ENCODE measurements at regions not wholly inside any gene's neighbourhood (a gene's known extent, or its start where the extent isn't known, plus 50 kb on each side); places are given as distances from the start of the nearest gene placed in this dataset.

- H3K36me3 ChIP-seq (ENCODE audit: low read depth) = no peaks in the 10 kb centered on the region
- no peak for DNase-seq (ENCODE audit: low spot score)
- H3K4me1 ChIP-seq (ENCODE audit: insufficient read depth, poor library complexity, severe bottlenecking) = no peaks in the 10 kb centered on the region
- no peaks in the 10 kb centered on the region for H3K9me3 ChIP-seq (ENCODE audit: severe bottlenecking)
- no peak for ATAC-seq (ENCODE audit: low read depth)
- H3K4me3 ChIP-seq (ENCODE audit: severe bottlenecking) = no peak overlapping the region
- TF ChIP-seq, protein P1, sequence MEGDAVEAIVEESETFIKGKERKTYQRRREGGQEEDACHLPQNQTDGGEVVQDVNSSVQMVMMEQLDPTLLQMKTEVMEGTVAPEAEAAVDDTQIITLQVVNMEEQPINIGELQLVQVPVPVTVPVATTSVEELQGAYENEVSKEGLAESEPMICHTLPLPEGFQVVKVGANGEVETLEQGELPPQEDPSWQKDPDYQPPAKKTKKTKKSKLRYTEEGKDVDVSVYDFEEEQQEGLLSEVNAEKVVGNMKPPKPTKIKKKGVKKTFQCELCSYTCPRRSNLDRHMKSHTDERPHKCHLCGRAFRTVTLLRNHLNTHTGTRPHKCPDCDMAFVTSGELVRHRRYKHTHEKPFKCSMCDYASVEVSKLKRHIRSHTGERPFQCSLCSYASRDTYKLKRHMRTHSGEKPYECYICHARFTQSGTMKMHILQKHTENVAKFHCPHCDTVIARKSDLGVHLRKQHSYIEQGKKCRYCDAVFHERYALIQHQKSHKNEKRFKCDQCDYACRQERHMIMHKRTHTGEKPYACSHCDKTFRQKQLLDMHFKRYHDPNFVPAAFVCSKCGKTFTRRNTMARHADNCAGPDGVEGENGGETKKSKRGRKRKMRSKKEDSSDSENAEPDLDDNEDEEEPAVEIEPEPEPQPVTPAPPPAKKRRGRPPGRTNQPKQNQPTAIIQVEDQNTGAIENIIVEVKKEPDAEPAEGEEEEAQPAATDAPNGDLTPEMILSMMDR (IDR thresholded peaks at IDR 0.05; ENCODE audit: poor library complexity, severe bottlenecking) = no peak
- no peaks in the 10 kb centered on the region for H3K27me3 ChIP-seq (ENCODE audit: insufficient read depth, poor library complexity, severe bottlenecking)
- H3K27ac ChIP-seq (ENCODE audit: poor library complexity, severe bottlenecking) = no peak overlapping the region
Measured at GRCh38 chr13:40494946-40495620, 171.4 kb downstream of the FOXO1 start.

DNA sequence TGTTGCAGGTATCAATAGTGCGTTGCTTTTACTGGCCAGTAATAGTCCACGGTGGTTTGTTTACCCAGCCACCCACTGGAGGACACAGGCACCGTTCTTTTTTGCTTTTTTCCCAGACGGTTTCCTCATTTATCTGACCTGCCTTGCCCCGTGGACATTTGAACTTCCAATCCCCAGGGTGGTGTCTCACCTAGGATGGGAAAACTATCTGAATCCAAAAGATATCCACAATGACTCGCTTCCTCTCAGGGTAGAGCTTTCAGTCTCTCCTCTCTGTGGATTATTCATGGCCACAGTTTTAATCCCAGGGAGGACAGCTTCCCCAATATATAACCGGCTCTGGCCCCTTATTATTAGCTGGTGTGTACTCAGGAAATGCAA lies 170.8 kb downstream of the FOXO1 start:
- Histone ChIP-seq H3K27ac (ENCODE audit: poor library complexity, severe bottlenecking) (no peak overlapping the region), H3K27me3 (ENCODE audit: insufficient read depth, poor library complexity, severe bottlenecking) (no peaks in the 10 kb centered on the region), H3K9me3 (ENCODE audit: severe bottlenecking) (no peaks in the 10 kb centered on the region), H3K36me3 (ENCODE audit: low read depth) (no peaks in the 10 kb centered on the region), H3K4me3 (ENCODE audit: severe bottlenecking) (no peak overlapping the region), H3K4me1 (ENCODE audit: insufficient read depth, poor library complexity, severe bottlenecking) (no peaks in the 10 kb centered on the region)
- TF ChIP-seq, protein P1 (IDR thresholded peaks at IDR 0.05; ENCODE audit: poor library complexity, severe bottlenecking) = no peak
- ATAC-seq (ENCODE audit: low read depth) (no peak), DNase-seq (ENCODE audit: low spot score) (no peak)

- Histone ChIP-seq H3K27ac (ENCODE audit: poor library complexity, severe bottlenecking) (no peak overlapping the region), H3K4me1 (ENCODE audit: insufficient read depth, poor library complexity, severe bottlenecking) (no peaks in the 10 kb centered on the region), H3K9me3 (ENCODE audit: severe bottlenecking) (no peaks in the 10 kb centered on the region), H3K36me3 (ENCODE audit: low read depth) (no peaks in the 10 kb centered on the region), H3K4me3 (ENCODE audit: severe bottlenecking) (no peak overlapping the region), H3K27me3 (ENCODE audit: insufficient read depth, poor library complexity, severe bottlenecking) (no peaks in the 10 kb centered on the region)
- TF ChIP-seq, protein P1 (IDR thresholded peaks at IDR 0.05; ENCODE audit: poor library complexity, severe bottlenecking) = no peak
- ATAC-seq (ENCODE audit: low read depth) (no peak), DNase-seq (ENCODE audit: low spot score) (no peak)
Measured at GRCh38 chr13:40496035-40496810, 170.2 kb downstream of the FOXO1 start.

GRCh38 chr13:40498461-40498860 lies 168.0 kb downstream of the FOXO1 start:
- DNase-seq (ENCODE audit: low spot score) (no peak), ATAC-seq (ENCODE audit: low read depth) (no peak)
- Histone ChIP-seq H3K4me3 (ENCODE audit: severe bottlenecking) (no peak overlapping the region), H3K27ac (ENCODE audit: poor library complexity, severe bottlenecking) (no peak overlapping the region), H3K4me1 (ENCODE audit: insufficient read depth, poor library complexity, severe bottlenecking) (no peaks in the 10 kb centered on the region), H3K36me3 (ENCODE audit: low read depth) (no peaks in the 10 kb centered on the region), H3K9me3 (ENCODE audit: severe bottlenecking) (no peaks in the 10 kb centered on the region), H3K27me3 (ENCODE audit: insufficient read depth, poor library complexity, severe bottlenecking) (no peaks in the 10 kb centered on the region)
- TF ChIP-seq, protein P1 (IDR thresholded peaks at IDR 0.05; ENCODE audit: poor library complexity, severe bottlenecking) = no peak

- ATAC-seq (ENCODE audit: low read depth) (no peak), DNase-seq (ENCODE audit: low spot score) (no peak)
- TF ChIP-seq, protein P1 (IDR thresholded peaks at IDR 0.05; ENCODE audit: poor library complexity, severe bottlenecking) = no peak
- Histone ChIP-seq H3K27me3 (ENCODE audit: insufficient read depth, poor library complexity, severe bottlenecking) (no peaks in the 10 kb centered on the region), H3K4me1 (ENCODE audit: insufficient read depth, poor library complexity, severe bottlenecking) (peaks cover 3% of the 10 kb centered on the region), H3K27ac (ENCODE audit: poor library complexity, severe bottlenecking) (no peak overlapping the region), H3K36me3 (ENCODE audit: low read depth) (no peaks in the 10 kb centered on the region), H3K4me3 (ENCODE audit: severe bottlenecking) (no peak overlapping the region), H3K9me3 (ENCODE audit: severe bottlenecking) (no peaks in the 10 kb centered on the region)
Measured at GRCh38 chr13:40502236-40502635, 164.2 kb downstream of the FOXO1 start.

All from RWPE2 (cell line).